Trophoblast cell (in vitro differentiated cells and primary cell): ENCODE measurements at regions not wholly inside any gene's neighbourhood (a gene's known extent, or its start where the extent isn't known, plus 50 kb on each side); places are given as distances from the start of the nearest gene placed in this dataset.

Source experiments
- DNase-seq, 2 donors: peaks; one replicate each; pipeline ENCODE4 v3.0.0-alpha.2; 2016
- H2AFZ ChIP-seq: 2 replicates; pipeline ENCODE4 v1.6.1; 2013; ENCODE audit warnings: low read length, moderate library complexity, mild to moderate bottlenecking; ENCODE audit not compliant: insufficient read depth, poor library complexity
- H2AK5ac ChIP-seq: 2 replicates; pipeline ENCODE4 v1.6.1; 2013; ENCODE audit warnings: mild to moderate bottlenecking, low read length
- H2BK120ac ChIP-seq: 2 replicates; pipeline ENCODE4 v1.6.1; 2013; ENCODE audit warnings: low read length, mild to moderate bottlenecking, moderate library complexity; ENCODE audit not compliant: insufficient read depth, poor library complexity
- H2BK12ac ChIP-seq: 2 replicates; pipeline ENCODE4 v1.6.1; 2013; ENCODE audit warnings: mild to moderate bottlenecking, low read length, moderate library complexity
- H2BK5ac ChIP-seq: 2 replicates; pipeline ENCODE4 v1.6.1; 2013; ENCODE audit warnings: low read length, low read depth, moderate library complexity, mild to moderate bottlenecking; ENCODE audit not compliant: poor library complexity
- H3K14ac ChIP-seq: 2 replicates; pipeline ENCODE4 v1.6.1; 2013; ENCODE audit warnings: mild to moderate bottlenecking, low read length
- H3K18ac ChIP-seq: 2 replicates; pipeline ENCODE4 v1.6.1; 2013; ENCODE audit warnings: mild to moderate bottlenecking, low read length
- H3K23ac ChIP-seq: 2 replicates; pipeline ENCODE4 v1.6.1; 2013; ENCODE audit warnings: low read length
- H3K27ac ChIP-seq: 2 replicates; pipeline ENCODE4 v1.5.1; 2013; ENCODE audit warnings: low read depth, mild to moderate bottlenecking, inconsistent platforms, low read length, moderate library complexity
- H3K27me3 ChIP-seq: 2 replicates; pipeline ENCODE4 v1.6.1; 2013; ENCODE audit warnings: inconsistent platforms, mild to moderate bottlenecking, low read length, moderate library complexity; ENCODE audit not compliant: insufficient read depth
- H3K36me3 ChIP-seq, 2 experiments: 1 replicate in 1 of 2; 2 replicates in 1 of 2; pipeline ENCODE4 v1.6.1; 2013; ENCODE audit warnings: low read length in 2 of 2, mild to moderate bottlenecking in 2 of 2, moderate library complexity in 1 of 2; ENCODE audit not compliant: insufficient read depth in 2 of 2, control insufficient read depth in 1 of 2
- H3K4ac ChIP-seq: 2 replicates; pipeline ENCODE4 v1.6.1; 2013; ENCODE audit warnings: low read depth, mild to moderate bottlenecking, low read length, moderate library complexity
- H3K4me1 ChIP-seq, 2 experiments: 1 replicate in 1 of 2; 2 replicates in 1 of 2; pipeline ENCODE4 v1.6.1; 2013; ENCODE audit warnings: low read length in 2 of 2, mild to moderate bottlenecking in 2 of 2, moderate library complexity in 1 of 2; ENCODE audit not compliant: insufficient read depth in 2 of 2, control insufficient read depth in 1 of 2
- H3K4me2 ChIP-seq: 2 replicates; pipeline ENCODE4 v1.6.1; 2013; ENCODE audit warnings: inconsistent platforms, mild to moderate bottlenecking, low read length, moderate library complexity
- H3K4me3 ChIP-seq: 2 replicates; pipeline ENCODE4 v1.5.1; 2013; ENCODE audit warnings: mild to moderate bottlenecking, low read depth, low read length, inconsistent platforms
- H3K79me1 ChIP-seq: one replicate; pipeline ENCODE4 v1.6.1; 2013; ENCODE audit warnings: low read length
- H3K79me2 ChIP-seq: 2 replicates; pipeline ENCODE4 v1.6.1; 2013; ENCODE audit warnings: low read length, mild to moderate bottlenecking; ENCODE audit not compliant: control insufficient read depth, insufficient read depth, poor library complexity
- H3K9ac ChIP-seq: 2 replicates; pipeline ENCODE4 v1.6.1; 2013; ENCODE audit warnings: mild to moderate bottlenecking, low read length
- H3K9me3 ChIP-seq: 2 replicates; pipeline ENCODE4 v1.6.1; 2013; ENCODE audit warnings: low read depth, mild to moderate bottlenecking, control low read depth, inconsistent platforms, low read length; ENCODE audit not compliant: insufficient read depth
- H4K12ac ChIP-seq: 2 replicates; pipeline ENCODE4 v1.6.1; 2013; ENCODE audit warnings: low read depth, mild to moderate bottlenecking, low read length, moderate library complexity
- H4K8ac ChIP-seq: 2 replicates; pipeline ENCODE4 v1.6.1; 2013; ENCODE audit warnings: low read depth, mild to moderate bottlenecking, low read length, moderate library complexity
- H4K91ac ChIP-seq: one replicate; pipeline ENCODE4 v1.6.1; 2013; ENCODE audit warnings: low read depth, mild to moderate bottlenecking, low read length, moderate library complexity
- WGBS: extraction: QIAGEN DNeasy Blood & Tissue Kit; methylation state at CpG from one replicate; pipeline ENCODE4 v1.1.7; 2013; ENCODE audit warnings: missing lambda C conversion rate; ENCODE audit not compliant: insufficient read length, insufficient coverage; ENCODE audit errors: extremely low coverage; 5-methylcytosine and 5-hydroxymethylcytosine counted together

GRCh38 chr7:10759120-10759519 lies 214.6 kb upstream of the PHF14 start:
- no peak overlapping the region for H3K4me2 ChIP-seq
- no peaks in the 10 kb centered on the region for H3K27me3 ChIP-seq
- no peak overlapping the region for H2AK5ac ChIP-seq
- no peak overlapping the region for H3K4ac ChIP-seq
- H3K9ac ChIP-seq = no peak overlapping the region
- H3K79me2 ChIP-seq = no peaks in the 10 kb centered on the region
- H3K36me3 ChIP-seq = no peaks in the 10 kb centered on the region
- no peak overlapping the region for H4K12ac ChIP-seq
- DNase-seq = no peak
- H2AFZ ChIP-seq = no peak overlapping the region
- no peak overlapping the region for H2BK120ac ChIP-seq
- no peak overlapping the region for H3K18ac ChIP-seq
- H4K8ac ChIP-seq = no peak overlapping the region
- no peak overlapping the region for H2BK5ac ChIP-seq
- no peak overlapping the region for H4K91ac ChIP-seq
- no peak overlapping the region for H3K27ac ChIP-seq
- H3K9me3 ChIP-seq = peaks cover 3% of the 10 kb centered on the region
- no peak overlapping the region for H3K23ac ChIP-seq
- no peak overlapping the region for H2BK12ac ChIP-seq
- WGBS = no CpG with 5 or more reads among the region's 2 CpGs
- no peak overlapping the region for H3K4me3 ChIP-seq
- H3K4me1 ChIP-seq = no peaks in the 10 kb centered on the region
- H3K14ac ChIP-seq = no peak overlapping the region
- H3K79me1 ChIP-seq = no peaks in the 10 kb centered on the region

GRCh38 chr7:10767771-10768170 lies 205.9 kb upstream of the PHF14 start:
- DNase-seq = peak in 1 of 2 donors; percentile 1
- no peak overlapping the region for H2BK120ac ChIP-seq
- H3K27ac ChIP-seq = no peak overlapping the region
- no peak overlapping the region for H3K14ac ChIP-seq
- no peak overlapping the region for H3K18ac ChIP-seq
- H3K9ac ChIP-seq = no peak overlapping the region
- H3K36me3 ChIP-seq = no peaks in the 10 kb centered on the region
- no peak overlapping the region for H4K12ac ChIP-seq
- no peak overlapping the region for H3K23ac ChIP-seq
- H2AFZ ChIP-seq = no peak overlapping the region
- H3K4me1 ChIP-seq = no peaks in the 10 kb centered on the region
- no peak overlapping the region for H3K4ac ChIP-seq
- no CpG with 5 or more reads among the region's 4 CpGs for WGBS
- no peaks in the 10 kb centered on the region for H3K9me3 ChIP-seq
- no peak overlapping the region for H2BK5ac ChIP-seq
- H3K4me3 ChIP-seq = no peak overlapping the region
- H3K27me3 ChIP-seq = no peaks in the 10 kb centered on the region
- H3K4me2 ChIP-seq = no peak overlapping the region
- no peak overlapping the region for H2BK12ac ChIP-seq
- H2AK5ac ChIP-seq = no peak overlapping the region
- no peak overlapping the region for H4K91ac ChIP-seq
- H3K79me1 ChIP-seq = no peaks in the 10 kb centered on the region
- H3K79me2 ChIP-seq = no peaks in the 10 kb centered on the region
- no peak overlapping the region for H4K8ac ChIP-seq

GRCh38 chr7:10770176-10770575 lies 203.5 kb upstream of the PHF14 start:
- Histone ChIP-seq H3K4me3 (no peak overlapping the region), H3K9ac (no peak overlapping the region), H3K79me1 (no peaks in the 10 kb centered on the region), H3K79me2 (no peaks in the 10 kb centered on the region), H3K27me3 (no peaks in the 10 kb centered on the region), H2BK12ac (no peak overlapping the region), H3K27ac (no peak overlapping the region), H3K36me3 (no peaks in the 10 kb centered on the region), H2AFZ (no peak overlapping the region), H4K91ac (no peak overlapping the region), H2BK5ac (no peak overlapping the region), H3K4me1 (no peaks in the 10 kb centered on the region), H4K12ac (no peak overlapping the region), H3K14ac (no peak overlapping the region), H3K9me3 (no peaks in the 10 kb centered on the region), H3K4me2 (no peak overlapping the region), H3K18ac (no peak overlapping the region), H2BK120ac (no peak overlapping the region), H4K8ac (no peak overlapping the region), H3K4ac (no peak overlapping the region), H2AK5ac (no peak overlapping the region), H3K23ac (no peak overlapping the region)
- no CpG with 5 or more reads among the region's 5 CpGs for WGBS
- DNase-seq = no peak

GRCh38 chr7:10773430-10773829 lies 200.2 kb upstream of the PHF14 start:
- Histone ChIP-seq H3K36me3 (no peaks in the 10 kb centered on the region), H3K27me3 (no peaks in the 10 kb centered on the region), H2BK5ac (no peak overlapping the region), H3K4me3 (no peak overlapping the region), H3K23ac (no peak overlapping the region), H3K4ac (no peak overlapping the region), H2AK5ac (no peak overlapping the region), H3K18ac (no peak overlapping the region), H3K4me1 (no peaks in the 10 kb centered on the region), H2AFZ (no peak overlapping the region), H3K79me1 (no peaks in the 10 kb centered on the region), H2BK12ac (no peak overlapping the region), H4K8ac (no peak overlapping the region), H3K27ac (no peak overlapping the region), H3K9me3 (no peaks in the 10 kb centered on the region), H3K4me2 (no peak overlapping the region), H2BK120ac (no peak overlapping the region), H3K14ac (no peak overlapping the region), H3K9ac (no peak overlapping the region), H4K91ac (no peak overlapping the region), H3K79me2 (no peaks in the 10 kb centered on the region), H4K12ac (no peak overlapping the region)
- no CpG with 5 or more reads among the region's 3 CpGs for WGBS
- no peak for DNase-seq
